GM23338 (cell line): ENCODE measurements at regions not wholly inside any gene's neighbourhood (a gene's known extent, or its start where the extent isn't known, plus 50 kb on each side); places are given as distances from the start of the nearest gene placed in this dataset.

Experiments used
- ATAC-seq: fragments of 200-7000 bp; cut with Tn5 transposase; 3 replicates; pipeline ENCODE4 v1.9.1; 2020
- DNase-seq: peaks from one replicate; pipeline ENCODE4 v3.0.0-alpha.2; 2015; ENCODE audit warnings: low spot score
- H2AFZ ChIP-seq: fragments of 200-600 bp; sonication (generic); 2 replicates; pipeline ENCODE4 v1.8.0; 2016; ENCODE audit warnings: antibody characterized with exemption, mild to moderate bottlenecking, moderate library complexity
- H3F3A ChIP-seq: fragments of 200-600 bp; sonication (generic); replicated peaks from 2 replicates; pipeline ENCODE4 v1.8.0; 2017; ENCODE audit warnings: antibody characterized with exemption, mixed run types, low read depth
- H3K27ac ChIP-seq: fragments of 200-600 bp; sonication (generic); 2 replicates; pipeline ENCODE4 v1.6.1; 2016; ENCODE audit warnings: low read depth
- H3K27me3 ChIP-seq: fragments of 200-600 bp; sonication (generic); 2 replicates; pipeline ENCODE4 v1.8.0; 2016; ENCODE audit warnings: mild to moderate bottlenecking, mixed run types, moderate library complexity; ENCODE audit not compliant: insufficient read depth
- H3K36me3 ChIP-seq: fragments of 200-600 bp; sonication (generic); 2 replicates; pipeline ENCODE4 v1.8.0; 2016; ENCODE audit warnings: mild to moderate bottlenecking; ENCODE audit not compliant: insufficient read depth
- H3K4me1 ChIP-seq: fragments of 200-600 bp; sonication (generic); 2 replicates; pipeline ENCODE4 v1.8.0; 2016; ENCODE audit warnings: mild to moderate bottlenecking, moderate library complexity; ENCODE audit not compliant: insufficient read depth
- H3K4me2 ChIP-seq: fragments of 200-600 bp; sonication (generic); 2 replicates; pipeline ENCODE4 v1.7.1; 2017; ENCODE audit warnings: mixed run types
- H3K4me3 ChIP-seq: fragments of 200-600 bp; sonication (generic); 2 replicates; pipeline ENCODE4 v1.6.1; 2016; ENCODE audit warnings: mixed run types
- H3K79me2 ChIP-seq: fragments of 200-600 bp; sonication (generic); replicated peaks from 2 replicates; pipeline ENCODE4 v1.8.0; 2017; ENCODE audit warnings: mild to moderate bottlenecking; ENCODE audit not compliant: insufficient read depth
- H3K9me2 ChIP-seq: fragments of 200-600 bp; sonication (generic); 2 replicates; pipeline ENCODE4 v1.8.0; 2017; ENCODE audit not compliant: insufficient read depth
- H4K20me1 ChIP-seq: fragments of 200-600 bp; sonication (generic); replicated peaks from 2 replicates; pipeline ENCODE4 v1.8.0; 2017; ENCODE audit warnings: mild to moderate bottlenecking; ENCODE audit not compliant: insufficient read depth
- H3K27ac Mint-ChIP-seq: 2 replicates; pipeline ENCODE4 v1.8.0; 2020; ENCODE audit warnings: inconsistent platforms, mild to moderate bottlenecking, moderate library complexity, mixed read lengths
- H3K27me3 Mint-ChIP-seq: 3 replicates; pipeline ENCODE4 v1.8.0; 2022; ENCODE audit warnings: low read depth, mild to moderate bottlenecking, moderate library complexity, mixed read lengths, inconsistent platforms; ENCODE audit not compliant: insufficient read depth, poor library complexity
- H3K36me3 Mint-ChIP-seq: 3 replicates; pipeline ENCODE4 v1.8.0; 2021; ENCODE audit warnings: low read depth, mild to moderate bottlenecking, inconsistent platforms, moderate library complexity, mixed read lengths
- H3K4me1 Mint-ChIP-seq: 3 replicates; pipeline ENCODE4 v1.8.0; 2020; ENCODE audit warnings: mild to moderate bottlenecking, inconsistent platforms, mixed read lengths
- H3K4me3 Mint-ChIP-seq: 3 replicates; pipeline ENCODE4 v1.8.0; 2021; ENCODE audit warnings: moderate library complexity, mild to moderate bottlenecking, inconsistent platforms, mixed read lengths
- H3K9me3 Mint-ChIP-seq: 3 replicates; pipeline ENCODE4 v1.8.0; 2020; ENCODE audit warnings: moderate library complexity, mild to moderate bottlenecking, inconsistent platforms, mixed read lengths
- CREB1 ChIP-seq: fragments of 250-450 bp; sonication (Bioruptor Pico); IDR thresholded peaks from 2 replicates; pipeline ENCODE4 v1.5.0; 2020; ENCODE audit warnings: low read depth, mild to moderate bottlenecking, moderate library complexity
- CTCF ChIP-seq, 2 experiments: fragments of 200-600 bp in 1 of 2; sonication (generic) in 1 of 2; conservative IDR thresholded peaks; 2 replicates each; pipeline versions ENCODE4 v1.5.1 to v1.6.1; 2016 to 2017; ENCODE audit warnings: antibody characterized with exemption in 2 of 2, low read depth in 2 of 2, mild to moderate bottlenecking in 2 of 2, moderate library complexity in 1 of 2
- ETS1 ChIP-seq: IDR thresholded peaks from 2 replicates; pipeline ENCODE4 v1.6.1; 2016; ENCODE audit warnings: antibody characterized with exemption
- NANOG ChIP-seq: IDR thresholded peaks from 2 replicates; pipeline ENCODE4 v1.6.1; 2016; ENCODE audit warnings: antibody characterized with exemption, borderline replicate concordance
- POLR2AphosphoS5 ChIP-seq: IDR thresholded peaks from 2 replicates; pipeline ENCODE4 v1.6.1; 2016; ENCODE audit warnings: antibody characterized with exemption, low read depth
- REST ChIP-seq: IDR thresholded peaks from one replicate; pipeline ENCODE4 v1.6.1; 2018; ENCODE audit warnings: antibody characterized with exemption; ENCODE audit not compliant: unreplicated experiment
- ZNF114 ChIP-seq: fragments of 250-450 bp; sonication (Bioruptor Pico); IDR thresholded peaks from 2 replicates; pipeline ENCODE4 v1.5.0; 2020; ENCODE audit warnings: mild to moderate bottlenecking, moderate library complexity
- ZNF462 ChIP-seq: fragments of 250-450 bp; sonication (Bioruptor Pico); IDR thresholded peaks from 2 replicates; pipeline ENCODE4 v1.5.0; 2020; ENCODE audit warnings: mild to moderate bottlenecking, moderate library complexity

- Histone ChIP-seq H3K4me1 (no peaks in the 10 kb centered on the region), H3K79me2 (no peaks in the 10 kb centered on the region), H3F3A (no peaks in the 10 kb centered on the region), H3K27me3 (no peaks in the 10 kb centered on the region), H3K9me2 (0 out of 2 replicates have a peak, but pooled peaks cover 7% of the 10 kb centered on the region), H4K20me1 (no peaks in the 10 kb centered on the region), H3K4me2 (no peak overlapping the region), H2AFZ (no peak overlapping the region), H3K27ac (no peak overlapping the region), H3K4me3 (no peak overlapping the region), H3K36me3 (peaks cover 5% of the 10 kb centered on the region; the same call in 1 of the 2 replicates)
- ATAC-seq (no peak), DNase-seq (no peak)
- Mint-ChIP-seq H3K9me3 (peaks cover 24% of the 10 kb centered on the region), H3K4me3 (no peak overlapping the region), H3K27ac (no peak overlapping the region), H3K4me1 (no peaks in the 10 kb centered on the region), H3K27me3 (no peaks in the 10 kb centered on the region), H3K36me3 (peaks cover 4% of the 10 kb centered on the region; the same call in 2 of the 3 replicates)
- TF ChIP-seq POLR2AphosphoS5 (no peak), ETS1 (no peak), REST (no peak), NANOG (no peak), ZNF462 (CRISPR knock-in tag) (no peak), ZNF114 (CRISPR knock-in tag) (no peak), CREB1 (CRISPR knock-in tag) (no peak), CTCF (conservative IDR thresholded peaks at IDR 0.05; ENCODE audit: low read depth in 2 of 2) (no peak)
Measured at GRCh38 chr2:175815537-175815936, 186.5 kb downstream of the LNPK start.
